GM23338 (cell line): ENCODE measurements at regions not wholly inside any gene's neighbourhood (a gene's known extent, or its start where the extent isn't known, plus 50 kb on each side); places are given as distances from the start of the nearest gene placed in this dataset.

Experiments used
- ATAC-seq: fragments of 200-7000 bp; cut with Tn5 transposase; 3 replicates; pipeline ENCODE4 v1.9.1; 2020
- DNase-seq: peaks from one replicate; pipeline ENCODE4 v3.0.0-alpha.2; 2015; ENCODE audit warnings: low spot score
- H2AFZ ChIP-seq: fragments of 200-600 bp; sonication (generic); 2 replicates; pipeline ENCODE4 v1.8.0; 2016; ENCODE audit warnings: antibody characterized with exemption, mild to moderate bottlenecking, moderate library complexity
- H3F3A ChIP-seq: fragments of 200-600 bp; sonication (generic); replicated peaks from 2 replicates; pipeline ENCODE4 v1.8.0; 2017; ENCODE audit warnings: antibody characterized with exemption, mixed run types, low read depth
- H3K27ac ChIP-seq: fragments of 200-600 bp; sonication (generic); 2 replicates; pipeline ENCODE4 v1.6.1; 2016; ENCODE audit warnings: low read depth
- H3K27me3 ChIP-seq: fragments of 200-600 bp; sonication (generic); 2 replicates; pipeline ENCODE4 v1.8.0; 2016; ENCODE audit warnings: mild to moderate bottlenecking, mixed run types, moderate library complexity; ENCODE audit not compliant: insufficient read depth
- H3K36me3 ChIP-seq: fragments of 200-600 bp; sonication (generic); 2 replicates; pipeline ENCODE4 v1.8.0; 2016; ENCODE audit warnings: mild to moderate bottlenecking; ENCODE audit not compliant: insufficient read depth
- H3K4me1 ChIP-seq: fragments of 200-600 bp; sonication (generic); 2 replicates; pipeline ENCODE4 v1.8.0; 2016; ENCODE audit warnings: mild to moderate bottlenecking, moderate library complexity; ENCODE audit not compliant: insufficient read depth
- H3K4me2 ChIP-seq: fragments of 200-600 bp; sonication (generic); 2 replicates; pipeline ENCODE4 v1.7.1; 2017; ENCODE audit warnings: mixed run types
- H3K4me3 ChIP-seq: fragments of 200-600 bp; sonication (generic); 2 replicates; pipeline ENCODE4 v1.6.1; 2016; ENCODE audit warnings: mixed run types
- H3K79me2 ChIP-seq: fragments of 200-600 bp; sonication (generic); replicated peaks from 2 replicates; pipeline ENCODE4 v1.8.0; 2017; ENCODE audit warnings: mild to moderate bottlenecking; ENCODE audit not compliant: insufficient read depth
- H3K9me2 ChIP-seq: fragments of 200-600 bp; sonication (generic); 2 replicates; pipeline ENCODE4 v1.8.0; 2017; ENCODE audit not compliant: insufficient read depth
- H4K20me1 ChIP-seq: fragments of 200-600 bp; sonication (generic); replicated peaks from 2 replicates; pipeline ENCODE4 v1.8.0; 2017; ENCODE audit warnings: mild to moderate bottlenecking; ENCODE audit not compliant: insufficient read depth
- H3K27ac Mint-ChIP-seq: 2 replicates; pipeline ENCODE4 v1.8.0; 2020; ENCODE audit warnings: inconsistent platforms, mild to moderate bottlenecking, moderate library complexity, mixed read lengths
- H3K27me3 Mint-ChIP-seq: 3 replicates; pipeline ENCODE4 v1.8.0; 2022; ENCODE audit warnings: low read depth, mild to moderate bottlenecking, moderate library complexity, mixed read lengths, inconsistent platforms; ENCODE audit not compliant: insufficient read depth, poor library complexity
- H3K36me3 Mint-ChIP-seq: 3 replicates; pipeline ENCODE4 v1.8.0; 2021; ENCODE audit warnings: low read depth, mild to moderate bottlenecking, inconsistent platforms, moderate library complexity, mixed read lengths
- H3K4me1 Mint-ChIP-seq: 3 replicates; pipeline ENCODE4 v1.8.0; 2020; ENCODE audit warnings: mild to moderate bottlenecking, inconsistent platforms, mixed read lengths
- H3K4me3 Mint-ChIP-seq: 3 replicates; pipeline ENCODE4 v1.8.0; 2021; ENCODE audit warnings: moderate library complexity, mild to moderate bottlenecking, inconsistent platforms, mixed read lengths
- H3K9me3 Mint-ChIP-seq: 3 replicates; pipeline ENCODE4 v1.8.0; 2020; ENCODE audit warnings: moderate library complexity, mild to moderate bottlenecking, inconsistent platforms, mixed read lengths
- CTCF ChIP-seq, 2 experiments: fragments of 200-600 bp in 1 of 2; sonication (generic) in 1 of 2; conservative IDR thresholded peaks; 2 replicates each; pipeline versions ENCODE4 v1.5.1 to v1.6.1; 2016 to 2017; ENCODE audit warnings: antibody characterized with exemption in 2 of 2, low read depth in 2 of 2, mild to moderate bottlenecking in 2 of 2, moderate library complexity in 1 of 2
- ETS1 ChIP-seq: IDR thresholded peaks from 2 replicates; pipeline ENCODE4 v1.6.1; 2016; ENCODE audit warnings: antibody characterized with exemption
- EZH2 ChIP-seq: fragments of 200-600 bp; sonication (generic); IDR thresholded peaks from one replicate; pipeline ENCODE4 v1.8.0; 2017; ENCODE audit warnings: antibody characterized with exemption, mild to moderate bottlenecking, low read depth; ENCODE audit not compliant: unreplicated experiment
- NANOG ChIP-seq: IDR thresholded peaks from 2 replicates; pipeline ENCODE4 v1.6.1; 2016; ENCODE audit warnings: antibody characterized with exemption, borderline replicate concordance
- POLR2AphosphoS5 ChIP-seq: IDR thresholded peaks from 2 replicates; pipeline ENCODE4 v1.6.1; 2016; ENCODE audit warnings: antibody characterized with exemption, low read depth

- Histone ChIP-seq H3K79me2 (no peaks in the 10 kb centered on the region), H2AFZ (no peak overlapping the region), H3K9me2 (no peaks in the 10 kb centered on the region), H3K36me3 (no peaks in the 10 kb centered on the region), H3K4me1 (no peaks in the 10 kb centered on the region), H4K20me1 (no peaks in the 10 kb centered on the region), H3K27me3 (no peaks in the 10 kb centered on the region), H3K4me2 (no peak overlapping the region), H3K4me3 (no peak overlapping the region), H3F3A (no peaks in the 10 kb centered on the region), H3K27ac (no peak overlapping the region)
- DNase-seq (no peak), ATAC-seq (peak; percentile 31)
- no peaks in the 10 kb centered on the region for H3K9me3 Mint-ChIP-seq
- H3K36me3 Mint-ChIP-seq = no peaks in the 10 kb centered on the region
- TF ChIP-seq EZH2 (no peak), ETS1 (no peak), CTCF (conservative IDR thresholded peaks at IDR 0.05; ENCODE audit: low read depth in 2 of 2) (0 out of 4 replicates have a peak, but pooled peaks of 1 of the 2 experiments have one; percentile 17)
- peaks cover 6% of the 10 kb centered on the region for H3K27me3 Mint-ChIP-seq
- no peak overlapping the region for H3K27ac Mint-ChIP-seq
- H3K4me1 Mint-ChIP-seq = peaks cover 5% of the 10 kb centered on the region; the same call in 2 of the 3 replicates
- H3K4me3 Mint-ChIP-seq = no peak overlapping the region
Observed at GRCh38 chr20:57047281-57048026, 219.0 kb downstream of the BMP7 start.

- H3K27me3 Mint-ChIP-seq = peaks cover 8% of the 10 kb centered on the region
- H2AFZ ChIP-seq = no peak overlapping the region
- H3K27me3 ChIP-seq = no peaks in the 10 kb centered on the region
- ATAC-seq (peak; percentile 89), DNase-seq (peak; percentile 76)
- H3K79me2 ChIP-seq = no peaks in the 10 kb centered on the region
- no peaks in the 10 kb centered on the region for H3F3A ChIP-seq
- H3K4me3 Mint-ChIP-seq = no peak overlapping the region
- H3K36me3 Mint-ChIP-seq = no peaks in the 10 kb centered on the region
- H3K4me1 Mint-ChIP-seq = peaks cover 5% of the 10 kb centered on the region; the same call in 2 of the 3 replicates
- no peaks in the 10 kb centered on the region for H3K9me2 ChIP-seq
- H4K20me1 ChIP-seq = no peaks in the 10 kb centered on the region
- no peaks in the 10 kb centered on the region for H3K4me1 ChIP-seq
- H3K4me2 ChIP-seq = no peak overlapping the region
- no peaks in the 10 kb centered on the region for H3K9me3 Mint-ChIP-seq
- H3K27ac Mint-ChIP-seq = no peak overlapping the region
- no peaks in the 10 kb centered on the region for H3K36me3 ChIP-seq
- peak; percentile 73 to 85 for TF ChIP-seq CTCF (conservative IDR thresholded peaks at IDR 0.05; ENCODE audit: low read depth in 2 of 2)
- no peak for TF ChIP-seq POLR2AphosphoS5
- TF ChIP-seq NANOG = no peak
- H3K27ac ChIP-seq = no peak overlapping the region
- H3K4me3 ChIP-seq = no peak overlapping the region
Observed at GRCh38 chr20:57048027-57048869, 218.2 kb downstream of the BMP7 start.
